Stimulated activated CD8-positive, alpha-beta memory T cell treated with anti-CD3 and anti-CD28 coated beads, Interleukin-12 subunit alpha, Interleukin-12 subunit beta, amount 100 ng/mL, for 4 hours (primary cell): ENCODE measurements at regions not wholly inside any gene's neighbourhood (a gene's known extent, or its start where the extent isn't known, plus 50 kb on each side); places are given as distances from the start of the nearest gene placed in this dataset.
"Not testable (repeated sequence)": the region's sequence is repeated elsewhere in the genome, so short reads cannot be mapped to it uniquely, and the experiment has no call there.

Source experiments
- DNase-seq: peaks from one replicate; pipeline ENCODE4 v3.0.0-alpha.2; 2020; ENCODE audit warnings: low read depth

GRCh38 chr21:35309316-35309715 lies 260.2 kb upstream of the RUNX1 start:
- no peak for DNase-seq

GRCh38 chr21:35303085-35303484 lies 254.0 kb upstream of the RUNX1 start:
- DNase-seq, result no peak

- no peak for DNase-seq
Observed at GRCh38 chr21:35298757-35299156, 249.7 kb upstream of the RUNX1 start.

- no peak for DNase-seq
Observed at GRCh38 chr21:35297665-35298064, 248.6 kb upstream of the RUNX1 start.

GRCh38 chr21:35294231-35294898 lies 245.3 kb upstream of the RUNX1 start:
- no peak for DNase-seq

GRCh38 chr21:35291973-35292627 lies 243.0 kb upstream of the RUNX1 start:
- DNase-seq, result no peak

- DNase-seq, result no peak
Observed at GRCh38 chr21:35291034-35291433, 241.9 kb upstream of the RUNX1 start.

- no peak for DNase-seq
Observed at GRCh38 chr21:35288238-35288637, 239.1 kb upstream of the RUNX1 start.

- no peak for DNase-seq
Observed at GRCh38 chr21:35284199-35284598, 235.1 kb upstream of the RUNX1 start.

- DNase-seq, result no peak
Observed at GRCh38 chr21:35282944-35283343, 233.8 kb upstream of the RUNX1 start.

- DNase-seq, result no peak
Observed at GRCh38 chr21:35281956-35282355, 232.9 kb upstream of the RUNX1 start.

- DNase-seq, result no peak
Observed at GRCh38 chr21:35280231-35280630, 231.1 kb upstream of the RUNX1 start.

- DNase-seq, result no peak
Observed at GRCh38 chr21:35275776-35276175, 226.7 kb upstream of the RUNX1 start.

GRCh38 chr21:35274923-35275322 lies 225.8 kb upstream of the RUNX1 start:
- DNase-seq, result no peak

- no peak for DNase-seq
Observed at GRCh38 chr21:35274090-35274489, 225.0 kb upstream of the RUNX1 start.

GRCh38 chr21:35273333-35273732 lies 224.2 kb upstream of the RUNX1 start:
- no peak for DNase-seq

- DNase-seq, result not testable (repeated sequence)
Observed at GRCh38 chr21:35271344-35272118, 222.4 kb upstream of the RUNX1 start.

- no peak for DNase-seq
Observed at GRCh38 chr21:35268817-35269216, 219.7 kb upstream of the RUNX1 start.

- no peak for DNase-seq
Observed at GRCh38 chr21:35268261-35268660, 219.2 kb upstream of the RUNX1 start.

- no peak for DNase-seq
Observed at GRCh38 chr21:35266546-35266945, 217.4 kb upstream of the RUNX1 start.

GRCh38 chr21:35265170-35265877 lies 216.2 kb upstream of the RUNX1 start:
- no peak for DNase-seq

- no peak for DNase-seq
Observed at GRCh38 chr21:35259457-35259856, 210.4 kb upstream of the RUNX1 start.

- no peak for DNase-seq
Observed at GRCh38 chr21:35258521-35258920, 209.4 kb upstream of the RUNX1 start.
